Pancreas (tissue), 10 donors: ENCODE measurements at regions not wholly inside any gene's neighbourhood (a gene's known extent, or its start where the extent isn't known, plus 50 kb on each side); places are given as distances from the start of the nearest gene placed in this dataset.
A peak's percentile ranks its signal among the peaks of the same experiment; 100 is the strongest.

Experiments used
- ATAC-seq, 4 donors: fragments of 200-7000 bp; cut with Tn5 transposase; one replicate each; pipeline versions ENCODE4 v1.8.0 to v1.9.1; 2020; ENCODE audit warnings: mild to moderate bottlenecking in 4 of 4, moderate library complexity in 4 of 4
- DNase-seq, 6 donors: peaks; one replicate each; pipeline ENCODE4 v3.0.0-alpha.2; 2020
- FAIRE-seq: peaks from 2 replicates; lab custom pipeline; 2012; peaks lifted over from hg19 to GRCh38; lab: Jason Lieb, UNC
- H3K27ac ChIP-seq, 4 donors: fragments of 200-600 bp; sonication (generic); 1 replicate in 3 of 4; 2 replicates in 1 of 4; pipeline versions ENCODE4 v1.5.0 to v1.8.0; 2020
- H3K27me3 ChIP-seq, 4 donors: fragments of 200-600 bp; one replicate each; pipeline ENCODE4 v1.8.0; 2021
- H3K36me3 ChIP-seq, 3 donors: fragments of 200-600 bp; sonication (generic) in 1 of 3; one replicate each; pipeline versions ENCODE4 v1.5.0 to v1.8.0; 2020 to 2021
- H3K4me1 ChIP-seq, 3 donors: fragments of 200-600 bp; one replicate each; pipeline ENCODE4 v1.8.0; 2021
- H3K4me3 ChIP-seq, 4 donors: fragments of 200-600 bp; sonication (generic) in 2 of 4; one replicate each; pipeline versions ENCODE4 v1.5.0 to v1.8.0; 2020 to 2021
- H3K9me3 ChIP-seq, 4 donors: fragments of 200-600 bp; one replicate each; pipeline ENCODE4 v1.8.0; 2021
- CTCF ChIP-seq, 4 donors: fragments of 200-600 bp; sonication (generic) in 3 of 4; IDR thresholded peaks; one replicate each; pipeline versions ENCODE4 v1.5.0 to v1.8.0; 2021; ENCODE audit warnings: antibody characterized with exemption in 4 of 4
- WGBS, 2 donors: extraction: QIAGEN DNeasy Blood & Tissue Kit; methylation state at CpG; one replicate each; pipeline ENCODE4 v1.1.7; 2013; 5-methylcytosine and 5-hydroxymethylcytosine counted together
- intact Hi-C, 3 donors: fragments of 100-400 bp; cut with DNase I; formaldehyde crosslinking; loops; one replicate each; pipeline versions ENCODE4 v1.11.1 to v1.14.2; 2022
- donor health status: healthy with polysubstance abuse.
- donor health status: DM: no; HTN: no; CAD: no; lungs with moderate emphysema.
- donor health status: DM: no; HTN: no; CAD: no.
- donor health status: control.
- donor health status: control.
- donor health status: Bipolar disorder and iron deficiency.
- donor health status: DM: yes; HTN: yes; CAD: no.
- donor health status: DM: no; HTN: no; CAD: no.
- donor health status: DM: no; HTN: no; CAD: no.
- donor health status: DM: yes; HTN: yes; CAD: no.

GRCh38 chr6:139602577-139602976, 228.1 kb upstream of the CITED2 start:
- no peak for TF ChIP-seq CTCF (IDR thresholded peaks at IDR 0.05)
- peaks cover 4 to 11% (median 7%) of the 10 kb centered on the region in 3 donors for H3K4me1 ChIP-seq
- ATAC-seq (no peak), DNase-seq (no peak), FAIRE-seq (no peak)
- WGBS, 2 donors, result 87 to 89% methylated on average over 2 of the region's 2 CpGs
- no peak overlapping the region for H3K27ac ChIP-seq
- no peaks in the 10 kb centered on the region for H3K9me3 ChIP-seq
- no peak overlapping the region for H3K4me3 ChIP-seq
- intact Hi-C loops, result no loop called here
- no peaks in the 10 kb centered on the region for H3K27me3 ChIP-seq
- no peaks in the 10 kb centered on the region for H3K36me3 ChIP-seq

GRCh38 chr6:139600919-139601475, 226.5 kb upstream of the CITED2 start:
- TF ChIP-seq CTCF (IDR thresholded peaks at IDR 0.05), result no peak

GRCh38 chr6:139600343-139600742, 225.9 kb upstream of the CITED2 start:
- FAIRE-seq (no peak), DNase-seq (no peak), ATAC-seq (no peak)
- peaks cover 14 to 24% (median 20%) of the 10 kb centered on the region in 3 donors for H3K4me1 ChIP-seq
- H3K9me3 ChIP-seq, result no peaks in the 10 kb centered on the region
- H3K27ac ChIP-seq, result no peak overlapping the region
- intact Hi-C loops, result no loop called here
- no peaks in the 10 kb centered on the region for H3K36me3 ChIP-seq
- 94 to 96% methylated on average over 3 of the region's 3 CpGs for WGBS, 2 donors
- H3K27me3 ChIP-seq, result no peaks in the 10 kb centered on the region
- TF ChIP-seq CTCF (IDR thresholded peaks at IDR 0.05), result no peak
- no peak overlapping the region for H3K4me3 ChIP-seq

More at GRCh38 chr6:139600919-139601475, 226.5 kb upstream of the CITED2 start:
- no peak for DNase-seq
- FAIRE-seq, result no peak
- no peak for ATAC-seq
- Histone ChIP-seq H3K27ac (no peak overlapping the region), H3K4me1 (peaks cover 14 to 24% (median 20%) of the 10 kb centered on the region in 3 donors), H3K27me3 (no peaks in the 10 kb centered on the region), H3K9me3 (no peaks in the 10 kb centered on the region), H3K4me3 (no peak overlapping the region), H3K36me3 (no peaks in the 10 kb centered on the region)
- WGBS, 2 donors, result 93 to 95% methylated on average over 2 of the region's 2 CpGs
- intact Hi-C loops, result no loop called here

- intact Hi-C loops, result no loop called here
Observed at GRCh38 chr6:139597771-139598755, 223.6 kb upstream of the CITED2 start.

More at GRCh38 chr6:139597771-139598755, 223.6 kb upstream of the CITED2 start:
- TF ChIP-seq CTCF (IDR thresholded peaks at IDR 0.05), result no peak
- H3K4me1 ChIP-seq, result peaks cover 22 to 33% (median 28%) of the 10 kb centered on the region in 3 donors
- no peak for FAIRE-seq
- no peaks in the 10 kb centered on the region for H3K27me3 ChIP-seq
- H3K4me3 ChIP-seq, result no peak overlapping the region
- H3K27ac ChIP-seq, result peak overlapping the region; percentile 2 to 80 (median 55)
- no peaks in the 10 kb centered on the region for H3K36me3 ChIP-seq
- peak; percentile 91 to 95 (median 94) for ATAC-seq
- WGBS, 2 donors, result 8 to 9% methylated on average over 7 of the region's 7 CpGs
- no peaks in the 10 kb centered on the region for H3K9me3 ChIP-seq
- peak; percentile 60 to 80 (median 76) for DNase-seq
